K562 (cell line): ENCODE measurements at regions not wholly inside any gene's neighbourhood (a gene's known extent, or its start where the extent isn't known, plus 50 kb on each side); places are given as distances from the start of the nearest gene placed in this dataset.

Experiments
- ATAC-seq: fragments of 200-7000 bp; cut with Tn5 transposase; 3 replicates; pipeline ENCODE4 v1.9.1; 2020; ENCODE audit warnings: moderate library complexity
- BruUV-seq: library from RNA; stranded (reverse); fragments of 400-500 nt; replicated peaks from 2 replicates; lab custom pipeline; 2021; lab: Mats Ljungman, UMichigan
- CTCF ChIA-PET: fragments of 300-600 bp; formaldehyde crosslinking; extraction: SDS; loops from one replicate; lab custom pipeline; 2021; ENCODE audit warnings: low intra/inter-chr PET ratio; lab: Yijun Ruan, JAX
- POLR2A ChIA-PET: fragments of 300-600, 350-650 bp; sonication (Branson Sonifier 250); formaldehyde crosslinking; extraction: SDS; loops from one replicate; lab custom pipeline; 2021; ENCODE audit warnings: antibody characterized with exemption, inconsistent platforms; lab: Yijun Ruan, JAX
- DNase-seq, 4 experiments: peaks; one replicate each; pipeline versions ENCODE4 v3.0.0 to v3.0.0-alpha.2; 2011 to 2018; ENCODE audit warnings: low spot score in 3 of 4, mixed read lengths in 3 of 4; ENCODE audit errors: extremely low read depth in 1 of 4
- FAIRE-seq: peaks from 2 replicates; lab custom pipeline; 2011; peaks lifted over from hg19 to GRCh38; lab: Jason Lieb, UNC
- H2AFZ ChIP-seq: 2 replicates; pipeline ENCODE4 v1.6.0; 2011; ENCODE audit warnings: low read depth, low read length, control low read depth, inconsistent platforms
- H3K27ac ChIP-seq: fragments of 200-600 bp; 3 replicates; pipeline ENCODE4 v1.8.0; 2011; ENCODE audit warnings: low read depth, mild to moderate bottlenecking, control low read depth, inconsistent platforms, low read length, moderate library complexity, mixed read lengths; ENCODE audit errors: extremely low read depth
- H3K27me3 ChIP-seq, 2 experiments: fragments of 300-600 bp in 1 of 2; 2 replicates in 1 of 2; 3 replicates in 1 of 2; pipeline versions ENCODE4 v1.6.0 to v1.8.0; 2011; ENCODE audit warnings: inconsistent platforms in 2 of 2, low read length in 2 of 2, mild to moderate bottlenecking in 1 of 2, mixed read lengths in 1 of 2, moderate library complexity in 1 of 2; ENCODE audit not compliant: control insufficient read depth in 2 of 2, insufficient read depth in 2 of 2
- H3K36me3 ChIP-seq: fragments of 300-600 bp; 3 replicates; pipeline ENCODE4 v1.8.0; 2011; ENCODE audit warnings: mild to moderate bottlenecking, low read length, inconsistent platforms; ENCODE audit not compliant: control insufficient read depth, insufficient read depth
- H3K4me1 ChIP-seq, 2 experiments: fragments of 200-600 bp in 1 of 2; replicated peaks in 1 of 2; 2 replicates in 1 of 2; 3 replicates in 1 of 2; pipeline versions ENCODE4 v1.5.1 to v1.8.0; 2011; ENCODE audit warnings: inconsistent platforms in 2 of 2, low read length in 2 of 2, mild to moderate bottlenecking in 1 of 2, mixed read lengths in 1 of 2, moderate library complexity in 1 of 2; ENCODE audit not compliant: control insufficient read depth in 2 of 2, insufficient read depth in 2 of 2
- H3K4me2 ChIP-seq: 2 replicates; pipeline ENCODE4 v1.6.1; 2011; ENCODE audit warnings: low read length, control low read depth, inconsistent platforms, mixed read lengths; ENCODE audit not compliant: insufficient read depth
- H3K4me3 ChIP-seq: fragments of 200-600 bp; sonication (generic), shearing (Covaris generic); 2 replicates; pipeline ENCODE4 v1.5.1; 2016; ENCODE audit warnings: control low read depth, inconsistent platforms
- H3K79me2 ChIP-seq: fragments of 200-600 bp; 3 replicates; pipeline ENCODE4 v1.8.0; 2011; ENCODE audit warnings: low read length, inconsistent platforms; ENCODE audit not compliant: control insufficient read depth, insufficient read depth
- H3K9ac ChIP-seq, 2 experiments: 2 replicates each; pipeline versions ENCODE4 v1.6.0 to v1.6.1; 2011; ENCODE audit warnings: low read depth in 2 of 2, low read length in 2 of 2, control low read depth in 1 of 2, inconsistent platforms in 1 of 2, mild to moderate bottlenecking in 1 of 2, mixed read lengths in 1 of 2; ENCODE audit not compliant: insufficient read depth in 1 of 2
- H3K9me1 ChIP-seq: one replicate; pipeline ENCODE4 v1.6.0; 2011; ENCODE audit warnings: inconsistent platforms, mild to moderate bottlenecking, low read length, moderate library complexity; ENCODE audit not compliant: control insufficient read depth, insufficient read depth
- H3K9me3 ChIP-seq: replicated peaks from 2 replicates; pipeline ENCODE4 v1.5.1; 2011; ENCODE audit warnings: low read depth, low read length, inconsistent platforms; ENCODE audit not compliant: control insufficient read depth, insufficient read depth
- H4K20me1 ChIP-seq: replicated peaks from 2 replicates; pipeline ENCODE4 v1.6.1; 2011; ENCODE audit warnings: low read length, inconsistent platforms, mixed read lengths; ENCODE audit not compliant: control insufficient read depth, insufficient read depth
- BDP1 ChIP-seq: IDR thresholded peaks from 3 replicates; pipeline ENCODE4 v1.6.1; 2011; ENCODE audit not compliant: insufficient read length, insufficient read depth
- DMBX1 ChIP-seq: fragments of 250-450 bp; sonication (Bioruptor Pico); IDR thresholded peaks from 2 replicates; pipeline ENCODE4 v1.8.0; 2022; ENCODE audit warnings: inconsistent platforms, mild to moderate bottlenecking, moderate library complexity, borderline replicate concordance
- ELK3 ChIP-seq: fragments of 450-650 bp; formaldehyde crosslinking; IDR thresholded peaks from 2 replicates; pipeline ENCODE4 v1.4.0; 2020; ENCODE audit warnings: mild to moderate bottlenecking
- ETS1 ChIP-seq: conservative IDR thresholded peaks from 2 replicates; pipeline ENCODE4 v1.6.1; 2011; ENCODE audit warnings: low read depth, mild to moderate bottlenecking, low read length; ENCODE audit not compliant: control insufficient read depth
- HCFC1 ChIP-seq: IDR thresholded peaks from 2 replicates; pipeline ENCODE4 v1.6.1; 2012; ENCODE audit warnings: low read depth, low read length, improper control_type of control experiment
- NFIX ChIP-seq: fragments of 250-450 bp; sonication (Bioruptor Pico); IDR thresholded peaks from 2 replicates; pipeline ENCODE4 v1.4.0; 2020; ENCODE audit warnings: low read depth, mild to moderate bottlenecking, moderate library complexity
- NR2F6 ChIP-seq: fragments of 450-650 bp; formaldehyde crosslinking; IDR thresholded peaks from 2 replicates; pipeline ENCODE4 v1.4.0; 2020; ENCODE audit warnings: mild to moderate bottlenecking
- NUFIP1 ChIP-seq: fragments of 450-650 bp; IDR thresholded peaks from 2 replicates; pipeline ENCODE4 v1.6.1; 2018; ENCODE audit not compliant: partially characterized antibody
- POU5F1 ChIP-seq: fragments of 150-350 bp; IDR thresholded peaks from 2 replicates; pipeline ENCODE4 v1.6.1; 2014; ENCODE audit warnings: borderline replicate concordance, low read length, low read depth, mild to moderate bottlenecking; ENCODE audit not compliant: partially characterized antibody
- TAL1 ChIP-seq: fragments of 450-650 bp; IDR thresholded peaks from 2 replicates; pipeline ENCODE4 v1.6.1; 2016; ENCODE audit warnings: mild to moderate bottlenecking
- TRIM24 ChIP-seq, 2 experiments: fragments of 450-650 bp; IDR thresholded peaks; 2 replicates each; pipeline ENCODE4 v1.6.1; 2016
- ZNF140 ChIP-seq: fragments of 250-450 bp; sonication (Bioruptor Pico); IDR thresholded peaks from 2 replicates; pipeline ENCODE4 v1.8.0; 2021; ENCODE audit warnings: moderate library complexity, mild to moderate bottlenecking, inconsistent platforms
- ZNF699 ChIP-seq: fragments of 250-450 bp; sonication (Bioruptor Pico); IDR thresholded peaks from 2 replicates; pipeline ENCODE4 v1.8.0; 2021; ENCODE audit warnings: mild to moderate bottlenecking, moderate library complexity; ENCODE audit not compliant: insufficient replicate concordance
- WGBS: fragments of 100-300 bp; shearing (Covaris generic); methylation state at CpG from one replicate; pipeline ENCODE4 v1.1.6; 2016; ENCODE audit warnings: low coverage, mixed read lengths; ENCODE audit not compliant: insufficient coverage; ENCODE audit errors: missing lambda C conversion rate; 5-methylcytosine and 5-hydroxymethylcytosine counted together
- in situ Hi-C: fragments of 300-500 bp; cut with MboI; formaldehyde crosslinking; loops from 4 replicates; pipeline ENCODE4 v1.15.0; 2018; ENCODE audit warnings: inconsistent platforms, mixed read lengths
- intact Hi-C: fragments of 100-400 bp; cut with micrococcal nuclease; formaldehyde crosslinking; loops from 2 replicates; pipeline ENCODE4 v1.14.2; 2022

- Histone ChIP-seq H4K20me1 (no peaks in the 10 kb centered on the region), H2AFZ (no peak overlapping the region), H3K79me2 (no peaks in the 10 kb centered on the region), H3K4me2 (no peak overlapping the region), H3K9ac (no peak overlapping the region), H3K36me3 (no peaks in the 10 kb centered on the region), H3K4me1 (no peaks in the 10 kb centered on the region), H3K9me3 (no peaks in the 10 kb centered on the region), H3K27me3 (no peaks in the 10 kb centered on the region), H3K4me3 (no peak overlapping the region), H3K27ac (no peak overlapping the region), H3K9me1 (no peaks in the 10 kb centered on the region)
- no peak for DNase-seq
- intact Hi-C loops: no loop called here
- ATAC-seq: no peak
- TF ChIP-seq ZNF699: no peak
- no peak for TF ChIP-seq DMBX1 (CRISPR knock-in tag)
- TF ChIP-seq TRIM24 (IDR thresholded peaks at IDR 0.05): no peak
- no peak for TF ChIP-seq ZNF140 (CRISPR knock-in tag)
- no peak for TF ChIP-seq ELK3 (CRISPR knock-in tag)
- TF ChIP-seq BDP1: no peak
- no peak for TF ChIP-seq ETS1
- TF ChIP-seq NUFIP1: no peak
- TF ChIP-seq HCFC1: no peak
- no peak for TF ChIP-seq TAL1
- TF ChIP-seq NFIX (CRISPR knock-in tag): no peak
- no peak for TF ChIP-seq POU5F1
- TF ChIP-seq NR2F6 (CRISPR knock-in tag): no peak
- ChIA-PET POLR2A (no interaction called here), CTCF (no interaction called here)
- BruUV-seq: no TSS peak
- in situ Hi-C loops: no loop called here
- no peak for FAIRE-seq
- WGBS: under 1% methylated on average over 13 of the region's 13 CpGs
These were observed 477.9 kb downstream of the ATP23 start for GRCh38 chr12:58419196-58419760.
